Hematopoietic multipotent progenitor cell treated with erythropoietin and hydrocortisone succinate and interleukin-3 and kit ligand, for 4 days (in vitro differentiated cells): ENCODE measurements at regions not wholly inside any gene's neighbourhood (a gene's known extent, or its start where the extent isn't known, plus 50 kb on each side); places are given as distances from the start of the nearest gene placed in this dataset.

Experiments used
- DNase-seq: peaks from one replicate; pipeline ENCODE4 v3.0.0-alpha.2; 2015

GRCh38 chr15:85847031-85847430, 52.3 kb upstream of the KLHL25 start:
- no peak for DNase-seq

GRCh38 chr15:85849946-85850345, 55.2 kb upstream of the KLHL25 start:
- no peak for DNase-seq

- no peak for DNase-seq
Observed at GRCh38 chr15:85852969-85853368, 58.2 kb upstream of the KLHL25 start.

GRCh38 chr15:85854345-85855097, 59.8 kb upstream of the KLHL25 start:
- peak; percentile 82 for DNase-seq

- peak; percentile 89 for DNase-seq
Observed at GRCh38 chr15:85858586-85859375, 64.1 kb upstream of the KLHL25 start.

- no peak for DNase-seq
Observed at GRCh38 chr15:85859671-85860070, 64.9 kb upstream of the KLHL25 start.

- DNase-seq: no peak
Observed at GRCh38 chr15:85860394-85861161, 65.9 kb upstream of the KLHL25 start.

GRCh38 chr15:85865070-85865684, 70.5 kb upstream of the KLHL25 start:
- DNase-seq: peak; percentile 46

- no peak for DNase-seq
Observed at GRCh38 chr15:85867250-85867649, 72.5 kb upstream of the KLHL25 start.

GRCh38 chr15:85869124-85869523, 74.4 kb upstream of the KLHL25 start:
- no peak for DNase-seq

GRCh38 chr15:85870216-85871014, 75.7 kb upstream of the KLHL25 start:
- DNase-seq: no peak

GRCh38 chr15:85871545-85871944, 76.8 kb upstream of the KLHL25 start:
- DNase-seq: no peak

- no peak for DNase-seq
Observed at GRCh38 chr15:85872125-85872524, 77.4 kb upstream of the KLHL25 start.

GRCh38 chr15:85874236-85874635, 79.5 kb upstream of the KLHL25 start:
- DNase-seq: no peak

- DNase-seq: no peak
Observed at GRCh38 chr15:85875756-85876155, 81.0 kb upstream of the KLHL25 start.

GRCh38 chr15:85878828-85879225, 84.1 kb upstream of the KLHL25 start:
- DNase-seq: no peak

- no peak for DNase-seq
Observed at GRCh38 chr15:85879334-85880163, 84.8 kb upstream of the KLHL25 start.

- no peak for DNase-seq
Observed at GRCh38 chr15:85880501-85881190, 85.9 kb upstream of the KLHL25 start.

GRCh38 chr15:85886309-85886811, 91.6 kb upstream of the KLHL25 start:
- DNase-seq: no peak

GRCh38 chr15:85889956-85890619, 95.4 kb upstream of the KLHL25 start:
- DNase-seq: no peak
